GM20000 (cell line): ENCODE measurements at regions not wholly inside any gene's neighbourhood (a gene's known extent, or its start where the extent isn't known, plus 50 kb on each side); places are given as distances from the start of the nearest gene placed in this dataset.
"Not testable (repeated sequence)": the region's sequence is repeated elsewhere in the genome, so short reads cannot be mapped to it uniquely, and the experiment has no call there.

Source experiments
- DNase-seq: peaks from one replicate; pipeline ENCODE4 v3.0.0; 2012; ENCODE audit warnings: low spot score
- CTCF ChIP-seq: IDR thresholded peaks from 2 replicates; pipeline ENCODE4 v1.5.1; 2012; ENCODE audit warnings: mild to moderate bottlenecking, control low read depth; ENCODE audit errors: extremely low read depth, missing control alignments

DNA sequence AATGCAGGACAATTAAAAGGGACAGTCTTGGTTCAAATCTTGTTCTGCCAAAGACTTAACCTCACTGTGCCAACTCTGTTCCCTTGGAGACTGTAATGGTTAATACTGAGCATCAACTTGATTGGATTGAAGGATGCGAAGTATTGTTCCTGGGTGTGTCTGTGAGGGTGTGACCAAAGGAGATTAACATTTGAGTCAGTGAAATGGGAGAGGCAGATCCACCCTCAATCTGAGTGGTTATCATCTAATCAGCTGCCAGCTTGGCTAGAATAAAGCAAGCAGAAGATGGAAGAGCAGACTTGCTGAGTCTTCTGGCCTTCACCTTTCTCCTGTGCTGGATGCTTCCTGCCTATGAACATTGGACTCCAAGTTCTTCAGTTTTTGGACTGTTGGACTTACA, 474.4 kb downstream of the CD83 start:
- no peak for TF ChIP-seq CTCF
- no peak for DNase-seq

- TF ChIP-seq CTCF = no peak
Measured at GRCh38 chr6:14593286-14593685, 475.7 kb downstream of the CD83 start.

GRCh38 chr6:14595751-14596150, 478.2 kb downstream of the CD83 start:
- DNase-seq = no peak
- TF ChIP-seq CTCF = no peak

More at GRCh38 chr6:14593286-14593685, 475.7 kb downstream of the CD83 start:
- no peak for DNase-seq

DNA sequence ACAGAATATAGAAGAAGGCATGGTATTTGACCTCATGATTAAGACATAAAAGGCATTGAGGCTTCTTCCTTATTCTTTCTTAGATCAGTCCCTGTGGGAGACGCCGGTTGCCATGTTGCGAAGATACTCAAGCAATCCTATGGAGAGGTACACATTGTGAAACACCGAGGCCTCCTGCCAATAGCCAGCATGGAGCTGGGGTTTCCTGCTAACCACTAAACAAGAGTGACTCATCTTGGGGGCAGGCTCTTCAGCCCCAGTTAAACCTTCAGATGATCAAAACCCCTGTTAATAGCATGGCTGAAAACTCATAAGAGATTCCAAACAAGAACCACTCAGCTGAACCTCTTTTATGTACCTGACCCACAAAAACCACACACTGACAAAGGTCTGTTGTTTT, 478.8 kb downstream of the CD83 start:
- TF ChIP-seq CTCF = no peak
- DNase-seq = no peak

- TF ChIP-seq CTCF = no peak
- no peak for DNase-seq
Measured at GRCh38 chr6:14597090-14597489, 479.5 kb downstream of the CD83 start.

- DNase-seq = no peak
- TF ChIP-seq CTCF = no peak
Measured at GRCh38 chr6:14598017-14598864, 480.7 kb downstream of the CD83 start.

DNA sequence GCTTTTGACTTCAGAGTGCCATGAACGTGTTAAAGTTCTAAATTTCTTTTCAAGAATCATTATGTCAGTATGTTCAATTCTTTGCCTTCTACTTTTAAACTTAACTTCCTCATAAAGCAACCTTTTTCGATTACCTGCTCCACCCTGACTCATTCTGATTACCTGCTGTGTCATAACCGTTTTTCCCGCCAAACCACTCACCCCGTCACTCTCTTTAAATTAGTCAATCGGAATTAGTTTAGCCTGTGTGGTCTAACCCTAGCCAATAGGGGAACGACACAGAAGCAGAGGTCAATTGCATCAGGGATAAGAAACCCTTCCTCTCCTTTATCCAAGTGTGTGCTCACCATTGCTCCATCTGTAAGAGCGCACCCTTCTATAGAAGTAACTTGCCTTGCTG, 482.7 kb downstream of the CD83 start:
- not testable (repeated sequence) for DNase-seq

GRCh38 chr6:14601490-14601889, 483.9 kb downstream of the CD83 start:
- no peak for DNase-seq
- TF ChIP-seq CTCF = no peak
